NCI-H446 treated with DMSO at 0.1 percent for 48 hours (cell line): ENCODE measurements at regions not wholly inside any gene's neighbourhood (a gene's known extent, or its start where the extent isn't known, plus 50 kb on each side); places are given as distances from the start of the nearest gene placed in this dataset.

Experiments
- DNase-seq: peaks from one replicate; lab custom pipeline; 2025; lab: John Stamatoyannopoulos, UW

DNA sequence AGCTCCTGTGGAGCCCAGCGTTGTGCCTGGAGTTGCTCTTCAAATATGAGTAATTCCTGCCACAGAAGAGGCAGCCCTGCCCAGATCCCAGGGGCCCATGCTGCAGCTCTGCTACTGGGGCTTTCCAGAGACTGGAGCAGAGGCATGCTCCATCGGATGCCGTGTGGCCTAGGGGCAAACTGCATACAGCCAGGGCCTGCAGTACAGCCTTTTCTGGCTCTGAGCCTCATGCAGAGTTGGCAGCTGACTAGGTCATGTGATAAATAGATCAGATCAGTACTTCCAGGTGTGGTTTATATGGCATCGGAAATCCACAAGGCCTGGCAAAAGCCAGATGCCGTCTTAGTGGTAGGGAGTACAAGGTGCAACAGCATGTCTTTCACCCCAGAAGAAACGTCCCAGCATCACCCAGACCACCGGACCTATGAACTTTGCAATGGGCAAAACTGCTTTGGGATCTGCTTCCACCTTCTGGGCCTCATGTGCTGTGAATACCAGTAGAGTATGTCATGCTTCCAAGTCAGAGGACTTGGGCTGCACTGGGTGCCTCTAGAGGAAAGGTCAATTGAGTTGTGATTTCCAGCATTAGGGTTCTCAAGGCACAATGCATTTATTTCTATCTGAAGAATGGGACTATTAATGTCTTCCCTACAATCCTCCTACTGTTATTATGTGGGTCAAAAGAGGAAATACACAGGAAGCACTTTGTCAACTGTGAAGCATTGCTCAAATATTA is 250.7 kb upstream of the ZNF32 start:
- DNase-seq = no peak

DNA sequence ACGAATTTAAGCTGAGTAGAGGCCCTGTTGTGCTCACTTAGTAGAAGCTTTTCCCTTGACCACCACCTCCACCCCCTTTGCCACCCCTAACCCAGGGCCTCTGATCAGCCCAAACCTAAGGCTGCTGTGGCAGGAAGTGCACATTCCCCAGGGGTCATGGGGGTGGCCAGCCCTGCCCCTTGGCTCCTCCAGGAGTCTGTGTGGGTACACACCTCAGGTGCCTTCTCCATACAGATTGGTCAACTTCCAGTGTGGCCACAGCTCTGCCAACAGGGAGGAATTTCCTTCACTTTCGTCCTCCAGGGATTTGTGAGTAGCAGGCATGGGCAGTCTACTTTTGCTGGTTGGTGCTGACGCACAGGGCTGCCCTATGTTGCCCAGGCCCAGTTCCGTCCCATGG is 249.9 kb upstream of the ZNF32 start:
- no peak for DNase-seq

DNA sequence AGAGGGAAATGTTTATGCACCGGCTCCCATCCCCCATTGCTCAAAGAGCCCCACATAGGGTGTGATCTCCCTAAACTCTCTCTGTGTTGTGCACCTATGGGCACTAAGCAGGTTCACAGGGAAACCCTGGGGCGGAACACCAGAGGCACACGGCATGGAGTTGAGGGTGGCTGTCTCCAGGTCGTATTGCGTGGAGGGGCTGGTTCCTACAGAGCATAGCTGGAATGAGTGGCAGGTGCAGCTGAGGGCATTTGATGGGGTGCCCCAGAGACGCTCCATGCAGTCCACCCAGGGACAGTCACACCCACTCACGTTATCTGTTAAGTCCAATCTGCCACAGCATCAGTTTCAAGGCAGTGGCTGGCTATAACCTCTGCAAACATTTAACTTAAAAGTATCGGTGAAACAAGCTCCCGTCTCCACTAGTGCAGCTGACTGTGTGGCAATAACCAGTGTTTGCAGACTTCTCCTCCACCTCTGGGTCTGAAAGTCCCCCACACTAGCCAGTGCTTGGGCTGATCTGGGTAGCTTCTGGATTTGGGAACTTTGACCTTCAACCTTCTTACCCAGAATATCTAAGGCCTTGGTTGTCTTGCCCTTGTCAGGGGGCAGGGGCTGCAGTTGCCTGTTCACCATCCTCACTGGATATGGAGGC is 249.2 kb upstream of the ZNF32 start:
- DNase-seq = no peak

DNA sequence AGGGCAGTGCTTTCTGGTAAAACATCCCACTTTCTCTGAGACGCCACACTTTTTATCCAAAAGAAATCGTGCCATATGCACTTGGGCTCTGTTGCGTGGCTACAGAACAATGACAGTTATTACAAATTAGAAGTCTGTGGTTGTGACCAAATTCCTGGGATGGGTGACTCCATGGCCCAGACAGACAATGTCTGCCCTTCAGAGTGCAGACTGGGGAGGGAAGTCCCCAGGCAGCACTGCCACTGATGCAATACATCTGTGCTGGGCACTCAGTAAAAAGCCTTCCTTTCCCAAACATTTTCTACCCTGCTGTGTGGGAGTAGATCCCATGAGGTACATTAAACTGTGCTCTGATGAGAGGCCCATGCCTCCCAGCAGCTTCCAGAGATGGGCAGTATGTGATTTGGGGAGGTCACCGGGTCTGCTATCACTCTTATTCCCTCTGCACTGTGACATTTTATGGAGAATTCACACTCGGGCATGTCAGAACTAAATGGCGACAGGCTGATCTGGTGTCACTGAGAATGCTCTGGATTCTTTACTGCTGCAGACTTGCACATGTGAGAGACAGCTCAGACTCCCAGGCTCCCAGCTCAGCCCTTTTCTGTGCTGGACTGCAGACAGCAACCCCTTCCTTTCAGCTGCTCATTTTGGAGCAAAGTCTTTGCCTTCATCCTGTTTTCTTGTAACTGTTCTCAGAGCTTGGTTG is 243.5 kb upstream of the ZNF32 start:
- no peak for DNase-seq

DNA sequence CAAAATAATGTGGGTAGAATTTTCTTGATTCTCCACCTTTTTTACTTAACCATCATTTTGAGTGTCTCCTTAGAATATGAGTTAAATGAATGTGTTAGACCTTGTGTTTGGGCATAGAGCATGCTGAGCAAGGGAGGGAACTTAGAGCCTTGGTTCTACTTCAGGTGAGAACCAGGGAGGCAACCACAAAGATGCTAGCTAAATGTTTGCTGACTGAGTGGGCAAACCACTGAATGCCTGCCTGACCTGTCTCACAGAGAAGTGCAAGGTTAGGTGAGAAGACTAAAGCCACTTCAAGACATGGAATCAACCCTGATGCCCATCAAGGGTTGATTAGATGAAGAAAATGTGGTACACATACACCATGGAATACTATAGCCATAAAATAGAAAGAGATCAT is 242.6 kb upstream of the ZNF32 start:
- no peak for DNase-seq

DNA sequence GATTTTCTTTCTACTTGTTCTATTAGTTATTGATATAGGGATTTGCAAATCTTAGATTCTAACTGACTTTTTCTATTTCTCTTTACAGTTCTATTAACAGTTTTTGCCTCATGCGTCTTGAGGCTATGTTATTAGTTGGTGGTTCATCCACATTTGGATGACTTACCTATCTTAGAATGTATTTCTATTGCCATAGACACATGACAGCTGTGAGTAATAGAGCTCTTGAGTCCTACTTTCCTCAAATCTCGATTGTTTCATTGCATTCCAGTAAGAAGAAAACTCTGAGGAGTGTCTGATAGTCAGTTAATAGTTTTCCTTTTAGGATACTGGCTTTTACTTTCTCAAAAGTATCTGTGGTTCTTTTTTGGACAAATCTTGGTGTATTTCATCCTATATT is 241.4 kb upstream of the ZNF32 start:
- no peak for DNase-seq

DNA sequence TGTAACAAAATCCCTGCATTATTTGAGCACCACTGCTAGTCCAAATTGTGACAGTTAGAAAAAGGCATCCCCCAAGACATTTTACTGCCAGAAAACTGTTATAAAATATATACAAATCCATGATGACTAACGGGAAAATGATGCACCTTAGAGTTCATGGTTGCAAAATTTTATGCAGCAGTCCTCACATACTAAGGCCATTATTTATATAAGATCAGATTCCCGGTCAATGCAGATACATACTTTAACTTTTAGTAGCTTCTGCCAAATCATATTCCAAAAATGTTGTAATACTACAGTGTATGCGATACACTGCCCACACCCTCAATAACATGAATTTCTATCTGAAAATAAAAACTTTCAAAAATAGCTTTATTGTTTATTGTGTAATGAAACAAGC is 239.9 kb upstream of the ZNF32 start:
- no peak for DNase-seq

DNA sequence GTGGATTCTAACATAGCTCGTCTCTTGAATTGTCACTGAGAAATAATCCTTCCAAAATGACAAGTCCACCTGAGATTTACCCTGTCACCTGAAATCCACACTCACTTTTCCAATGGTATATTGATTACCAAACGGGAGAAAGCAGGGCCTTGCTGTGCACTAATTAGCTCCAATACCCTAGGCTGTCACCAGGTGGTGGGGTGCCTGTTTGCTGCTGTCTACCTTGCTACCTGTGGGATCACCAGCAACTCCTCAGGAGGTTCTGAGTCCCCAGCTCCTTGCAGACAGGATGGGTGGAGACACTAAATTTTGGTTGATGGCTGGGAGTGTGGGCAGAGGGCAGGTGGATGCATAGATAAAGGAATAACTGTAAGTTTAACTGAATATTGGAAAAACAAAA is 237.2 kb upstream of the ZNF32 start:
- no peak for DNase-seq

DNA sequence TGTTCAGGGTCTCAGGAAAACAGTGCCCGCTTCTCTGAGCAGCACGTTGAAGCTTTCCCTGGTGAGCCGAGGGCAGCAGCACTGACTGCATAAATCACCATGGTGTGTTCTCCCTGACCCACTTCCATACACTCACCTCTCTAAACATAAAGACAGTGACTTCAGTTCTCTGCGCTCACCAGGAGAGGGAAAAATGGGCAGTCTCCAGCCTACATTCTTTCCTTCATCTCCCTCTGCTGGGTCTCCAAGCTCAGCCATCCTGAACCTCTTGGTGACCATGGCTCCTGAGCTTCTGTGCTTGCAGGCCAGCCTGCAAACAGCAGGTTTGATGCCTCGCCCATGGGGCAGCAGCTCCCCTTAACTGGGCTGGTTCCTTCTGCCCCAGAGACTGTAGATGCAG is 236.6 kb upstream of the ZNF32 start:
- no peak for DNase-seq

DNA sequence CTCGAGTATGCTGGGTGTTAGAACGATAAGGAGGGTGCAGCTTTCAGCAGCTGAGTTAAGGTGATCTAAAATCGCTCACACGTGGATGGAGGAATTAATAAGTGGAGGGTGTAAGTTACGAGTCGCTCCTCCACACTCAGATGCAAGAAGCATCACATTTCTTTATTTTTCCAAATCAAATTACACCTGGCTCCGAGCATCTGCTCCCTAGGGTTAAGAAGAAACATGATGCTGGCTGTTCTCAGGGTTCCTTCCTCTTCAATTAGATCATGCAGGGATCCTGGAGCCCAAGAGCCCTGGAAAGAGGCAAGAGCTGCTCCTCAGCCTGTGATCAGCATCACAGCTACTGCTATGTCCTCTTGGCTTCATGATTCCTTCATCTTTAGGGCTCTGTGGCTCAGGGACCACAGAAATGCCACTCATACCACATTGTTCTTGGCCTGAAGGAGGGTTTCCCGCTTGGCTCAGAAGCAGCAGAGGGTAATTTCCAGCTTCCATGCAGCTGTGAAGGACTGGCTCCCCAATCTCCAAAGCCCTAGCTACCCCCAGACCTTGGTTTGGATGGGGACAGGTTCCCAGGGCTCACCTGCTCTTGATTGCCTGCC is 235.9 kb upstream of the ZNF32 start:
- DNase-seq = no peak

DNA sequence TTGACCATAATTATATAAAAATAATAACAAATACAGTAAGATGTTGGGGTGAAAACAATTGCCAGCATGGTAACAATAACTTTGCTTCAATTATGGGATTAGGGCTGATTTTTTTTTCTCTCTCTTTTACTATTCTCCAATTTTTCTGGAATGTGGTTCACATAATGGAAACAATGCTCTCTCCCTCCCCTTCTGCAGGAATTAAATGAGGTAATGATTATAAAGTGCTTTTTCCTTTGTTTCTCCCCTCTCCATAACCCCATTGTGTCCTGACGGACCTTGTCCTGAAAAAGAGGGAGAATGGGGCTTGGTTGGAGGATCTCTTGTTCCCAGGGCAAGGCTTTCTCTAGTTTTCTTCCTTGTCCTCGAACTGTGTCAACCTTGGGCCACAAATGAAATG is 234.0 kb upstream of the ZNF32 start:
- DNase-seq = no peak

DNA sequence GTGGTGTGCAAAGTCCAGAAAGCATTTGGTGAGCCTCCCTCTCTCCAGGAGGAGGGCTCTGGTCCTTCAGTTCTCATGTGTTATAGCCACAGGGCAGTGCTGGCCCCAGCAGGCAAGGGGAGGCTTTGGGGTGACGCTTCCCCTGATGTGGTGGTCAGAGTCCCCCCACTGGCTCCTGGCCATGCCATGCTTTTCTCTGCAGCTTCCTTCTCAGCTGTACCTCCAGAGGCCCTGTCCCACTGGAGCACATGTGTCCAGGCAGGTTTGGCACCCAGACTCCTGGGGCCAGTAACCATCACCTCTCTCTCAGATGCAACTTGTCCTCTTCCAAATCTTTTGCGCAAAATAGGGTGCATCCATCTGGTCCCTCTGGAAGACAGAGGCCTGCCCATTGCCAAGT is 233.0 kb upstream of the ZNF32 start:
- DNase-seq = no peak

DNA sequence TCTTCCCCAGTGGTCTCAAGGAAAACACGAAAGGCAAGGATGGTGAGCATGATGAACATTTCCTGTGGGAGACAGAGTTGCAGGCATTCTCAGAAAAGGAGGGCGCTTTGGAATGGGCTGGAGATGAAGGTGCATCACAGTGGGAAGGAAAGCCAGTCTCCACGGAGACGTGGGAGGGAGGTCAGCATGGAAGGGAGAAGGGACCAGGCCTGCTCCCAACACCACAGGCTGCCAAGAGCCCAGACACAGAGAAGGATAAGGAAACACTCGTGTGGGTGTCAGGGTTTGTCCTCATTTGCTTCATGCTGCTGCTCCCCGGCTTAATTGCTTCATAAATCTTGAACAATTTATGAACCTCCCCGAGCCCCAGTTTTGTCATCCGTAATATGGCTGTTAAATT is 231.5 kb upstream of the ZNF32 start:
- no peak for DNase-seq

DNA sequence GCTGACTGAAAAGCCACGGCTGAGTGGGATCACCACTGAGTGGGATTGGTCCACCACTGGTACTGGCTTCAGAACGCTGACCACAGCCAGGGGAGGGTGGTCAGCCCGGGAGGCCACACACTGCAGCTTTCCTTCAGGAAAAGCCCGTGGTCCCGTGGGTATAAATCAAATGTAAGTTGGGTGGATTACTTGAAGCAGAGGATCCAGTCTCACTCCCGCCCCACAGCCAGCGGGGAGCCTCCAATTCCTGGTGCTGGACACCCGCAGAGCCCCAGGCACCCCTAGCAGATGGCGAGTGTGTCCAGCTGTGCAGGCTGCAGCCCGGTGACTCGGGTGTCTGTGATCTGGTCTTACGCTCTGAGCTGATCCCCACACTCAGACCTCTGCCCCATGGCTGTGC is 231.1 kb upstream of the ZNF32 start:
- no peak for DNase-seq

DNA sequence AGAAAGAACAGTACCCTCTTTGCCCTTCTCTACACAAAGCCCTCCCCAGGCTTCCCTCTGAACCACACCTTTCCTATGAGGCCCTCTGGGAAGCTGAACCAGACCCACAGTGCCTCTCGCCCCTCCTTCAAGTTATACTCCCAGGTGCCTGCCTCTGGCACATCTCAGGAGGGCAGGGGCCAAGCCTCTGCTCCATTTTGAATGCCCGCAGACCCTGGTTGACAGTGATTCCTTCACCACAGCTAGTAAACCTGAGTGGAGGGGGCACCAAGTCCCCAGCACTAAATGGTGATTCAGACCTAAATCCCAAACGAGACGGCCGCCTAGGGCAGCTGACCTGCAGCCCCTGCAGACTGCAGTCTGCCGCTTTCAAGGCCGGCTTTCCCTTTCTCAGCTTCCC is 230.5 kb upstream of the ZNF32 start:
- DNase-seq = no peak

DNA sequence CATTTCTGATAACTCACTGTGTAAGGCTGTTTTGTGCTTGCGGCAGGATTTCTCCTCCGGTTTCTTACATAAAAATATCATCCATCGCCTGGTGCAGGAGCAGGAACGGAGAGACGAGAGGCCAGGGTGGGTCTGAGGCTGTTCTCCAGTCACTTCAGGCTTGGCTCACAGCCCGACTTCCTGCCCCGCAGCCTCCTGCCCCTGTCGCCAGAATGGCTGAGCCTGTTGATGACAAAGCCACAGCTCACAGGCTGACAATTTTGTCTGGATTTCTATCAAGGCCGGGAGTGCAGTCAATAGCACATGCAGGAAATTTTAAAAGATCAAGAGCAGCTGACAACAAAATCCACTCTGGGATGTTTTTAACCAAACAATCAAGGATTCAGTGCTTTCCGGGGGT is 229.7 kb upstream of the ZNF32 start:
- DNase-seq = no peak

DNA sequence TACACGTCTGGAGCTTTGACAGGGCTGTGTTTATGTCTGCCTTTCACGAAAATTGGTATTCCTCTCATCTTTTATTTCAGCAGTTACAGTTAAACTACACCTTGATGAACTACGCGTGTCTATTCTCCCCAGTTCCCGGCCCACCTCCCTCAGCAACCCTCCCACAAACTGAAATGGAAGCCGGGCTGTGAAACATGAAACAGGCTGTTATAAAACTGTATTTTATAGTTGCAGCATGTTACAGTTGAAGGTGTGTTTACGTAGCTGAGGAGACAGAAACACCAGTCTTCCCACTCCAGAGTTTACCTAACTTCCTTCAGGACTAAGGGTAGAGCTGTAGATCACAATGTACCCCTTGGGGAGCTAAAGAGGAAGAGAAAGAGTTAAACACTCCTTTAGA is 228.3 kb upstream of the ZNF32 start:
- DNase-seq = no peak

DNA sequence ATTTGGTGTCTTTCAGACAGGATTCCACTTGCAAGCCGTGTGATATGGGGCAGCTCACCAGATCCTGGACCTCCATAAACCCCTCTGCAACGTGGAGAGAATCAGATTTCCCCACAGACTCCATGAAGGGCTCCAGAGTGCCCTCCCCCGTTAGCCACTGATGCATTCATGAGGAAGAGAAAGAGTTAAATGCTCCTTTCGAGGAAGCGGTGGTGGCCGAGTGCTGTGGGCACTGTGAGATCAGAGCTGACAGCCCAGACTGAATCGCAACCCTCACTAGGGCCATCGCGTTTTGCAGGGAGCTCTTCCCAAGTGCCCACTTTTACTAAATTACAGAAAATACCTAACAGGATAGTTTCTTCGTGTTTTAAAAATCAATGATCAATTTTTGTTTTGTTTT is 226.3 kb upstream of the ZNF32 start:
- no peak for DNase-seq

DNA sequence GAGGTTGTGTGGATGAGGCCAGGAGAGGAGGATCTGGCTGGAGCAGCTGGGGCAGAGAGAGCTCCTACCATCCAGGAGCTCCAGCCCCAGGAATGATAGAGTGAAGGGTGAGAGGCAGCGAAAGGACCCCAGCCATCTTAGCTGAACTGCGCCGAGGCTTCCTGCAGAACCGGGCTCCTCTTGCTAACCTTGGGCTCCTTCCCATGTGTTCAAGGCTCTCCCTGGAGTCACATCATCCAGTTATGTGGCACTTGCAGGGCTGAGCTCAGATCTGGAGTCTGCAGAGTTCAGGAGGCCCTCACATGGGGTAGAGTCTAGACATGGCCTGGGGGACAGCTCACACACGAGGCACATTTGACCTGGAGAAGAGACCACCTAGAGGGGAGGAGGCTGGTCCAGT is 225.0 kb upstream of the ZNF32 start:
- no peak for DNase-seq

DNA sequence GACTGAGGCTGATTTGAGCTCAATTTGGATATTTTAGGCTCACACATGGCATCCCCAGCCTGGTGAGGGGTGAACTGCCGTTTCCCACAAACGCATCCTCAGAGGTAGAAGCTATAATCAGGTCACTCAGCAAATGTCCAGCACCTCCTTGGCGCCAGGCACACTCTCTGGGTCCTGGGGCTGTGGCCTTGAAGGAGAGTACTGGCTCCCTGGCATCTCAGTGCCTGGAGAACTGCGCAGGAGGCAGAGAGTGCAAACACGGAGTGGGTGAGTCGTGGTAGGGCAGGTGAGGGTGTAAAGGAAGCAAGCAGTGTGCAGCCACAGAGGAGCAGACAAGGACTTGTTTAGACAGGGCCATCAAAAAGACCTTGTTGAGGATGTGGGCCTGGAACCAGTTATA is 224.0 kb upstream of the ZNF32 start:
- no peak for DNase-seq

DNA sequence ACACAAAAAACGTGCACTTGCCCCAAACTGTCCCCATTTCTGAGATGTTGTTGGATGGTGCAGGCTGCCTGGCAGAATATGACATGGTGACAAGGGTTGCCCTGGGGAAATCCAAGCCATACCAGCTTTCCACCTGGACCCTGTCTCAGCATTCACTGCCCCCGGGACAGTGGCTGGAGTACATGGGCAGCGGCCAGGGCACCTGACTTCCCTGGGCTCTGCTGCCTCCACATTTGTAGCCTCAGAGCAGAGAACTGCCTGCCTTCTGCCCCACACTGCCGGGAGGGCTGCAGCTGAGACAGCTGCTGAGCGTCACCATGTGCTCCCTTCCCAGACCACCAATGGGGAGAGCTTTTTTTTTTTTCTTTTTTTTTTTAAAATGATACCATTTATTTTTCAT is 222.9 kb upstream of the ZNF32 start:
- no peak for DNase-seq

DNA sequence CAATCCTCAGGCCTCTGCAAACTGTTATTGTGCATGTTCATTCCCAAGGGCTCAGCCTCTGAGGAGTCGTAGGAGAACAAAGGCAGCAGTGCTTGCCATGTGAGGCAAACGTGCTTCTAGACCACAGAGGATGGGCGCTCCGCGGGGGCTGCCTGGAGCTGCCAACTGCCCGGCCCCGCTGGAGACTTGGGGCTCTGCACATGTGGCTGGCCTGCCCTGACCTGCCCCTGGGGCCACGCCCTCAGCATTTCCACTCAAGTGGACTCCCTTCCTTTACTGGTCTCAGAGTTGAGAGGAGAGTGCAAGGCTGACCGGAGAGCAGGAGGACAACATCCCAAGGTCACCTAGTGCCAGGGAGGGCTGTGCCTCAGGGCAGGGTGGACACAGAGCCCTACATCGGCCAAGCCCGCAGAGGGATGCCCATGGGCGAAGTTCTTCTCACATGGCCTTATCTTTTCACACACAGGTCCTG is 222.3 kb upstream of the ZNF32 start:
- no peak for DNase-seq
